ENCODE measurements at regions not wholly inside any gene's neighbourhood (a gene's known extent, or its start where the extent isn't known, plus 50 kb on each side); places are given as distances from the start of the nearest gene placed in this dataset.

DNA sequence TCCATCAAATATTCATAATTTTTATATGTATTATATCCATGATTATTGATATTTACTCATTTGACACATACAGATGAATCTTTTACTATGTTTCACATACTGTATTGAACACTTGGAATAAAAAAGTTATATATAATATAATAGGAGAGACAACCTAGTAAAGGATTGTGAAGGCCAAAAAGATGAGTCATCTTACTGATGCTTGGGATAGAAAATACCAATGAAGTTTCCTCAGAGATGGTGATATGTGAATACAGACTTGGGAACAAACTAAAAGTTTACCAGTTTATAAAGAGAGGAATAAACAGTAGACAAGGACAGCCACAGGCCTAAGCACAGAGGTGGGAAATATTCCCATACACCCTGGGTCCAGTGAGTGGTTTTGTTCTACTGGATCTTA, 743.9 kb upstream of the FLRT2 start:
- H3K27me3 ChIP-seq (ENCODE audit: control insufficient read depth, insufficient read depth, low read length), result no peaks in the 10 kb centered on the region
- no peak for DNase-seq (ENCODE audit: low read depth)
- no peaks in the 10 kb centered on the region for H3K36me3 ChIP-seq (ENCODE audit: control insufficient read depth, insufficient read depth, low read length)
- TF ChIP-seq, protein P1, sequence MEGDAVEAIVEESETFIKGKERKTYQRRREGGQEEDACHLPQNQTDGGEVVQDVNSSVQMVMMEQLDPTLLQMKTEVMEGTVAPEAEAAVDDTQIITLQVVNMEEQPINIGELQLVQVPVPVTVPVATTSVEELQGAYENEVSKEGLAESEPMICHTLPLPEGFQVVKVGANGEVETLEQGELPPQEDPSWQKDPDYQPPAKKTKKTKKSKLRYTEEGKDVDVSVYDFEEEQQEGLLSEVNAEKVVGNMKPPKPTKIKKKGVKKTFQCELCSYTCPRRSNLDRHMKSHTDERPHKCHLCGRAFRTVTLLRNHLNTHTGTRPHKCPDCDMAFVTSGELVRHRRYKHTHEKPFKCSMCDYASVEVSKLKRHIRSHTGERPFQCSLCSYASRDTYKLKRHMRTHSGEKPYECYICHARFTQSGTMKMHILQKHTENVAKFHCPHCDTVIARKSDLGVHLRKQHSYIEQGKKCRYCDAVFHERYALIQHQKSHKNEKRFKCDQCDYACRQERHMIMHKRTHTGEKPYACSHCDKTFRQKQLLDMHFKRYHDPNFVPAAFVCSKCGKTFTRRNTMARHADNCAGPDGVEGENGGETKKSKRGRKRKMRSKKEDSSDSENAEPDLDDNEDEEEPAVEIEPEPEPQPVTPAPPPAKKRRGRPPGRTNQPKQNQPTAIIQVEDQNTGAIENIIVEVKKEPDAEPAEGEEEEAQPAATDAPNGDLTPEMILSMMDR (IDR thresholded peaks at IDR 0.05; ENCODE audit: insufficient read depth, low read length, poor library complexity, severe bottlenecking), result no peak
- no peak overlapping the region for H3K4me3 ChIP-seq (ENCODE audit: low read depth, low read length)

DNA sequence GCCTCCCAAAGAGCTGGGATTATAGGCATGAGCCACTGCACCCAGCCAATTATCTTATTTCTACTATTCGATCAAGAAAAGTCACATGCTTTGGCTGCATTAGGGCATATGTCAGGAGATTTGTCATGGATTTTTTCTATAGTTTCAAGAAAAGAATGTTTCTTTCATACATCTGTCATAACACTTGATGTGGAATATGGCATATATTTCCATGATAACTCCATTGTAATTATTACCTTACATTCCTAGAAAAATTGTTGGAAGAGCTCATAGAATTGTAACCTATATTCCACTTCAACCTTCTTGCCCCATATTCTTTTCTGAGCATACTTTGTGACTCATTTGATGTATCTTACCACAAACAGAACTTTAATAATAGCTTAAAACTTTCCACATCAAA, 740.9 kb upstream of the FLRT2 start:
- TF ChIP-seq, protein P1 (IDR thresholded peaks at IDR 0.05; ENCODE audit: insufficient read depth, low read length, poor library complexity, severe bottlenecking), result no peak
- no peak for DNase-seq (ENCODE audit: low read depth)
- Histone ChIP-seq H3K36me3 (ENCODE audit: control insufficient read depth, insufficient read depth, low read length) (no peaks in the 10 kb centered on the region), H3K27me3 (ENCODE audit: control insufficient read depth, insufficient read depth, low read length) (no peaks in the 10 kb centered on the region), H3K4me3 (ENCODE audit: low read depth, low read length) (no peak overlapping the region)

DNA sequence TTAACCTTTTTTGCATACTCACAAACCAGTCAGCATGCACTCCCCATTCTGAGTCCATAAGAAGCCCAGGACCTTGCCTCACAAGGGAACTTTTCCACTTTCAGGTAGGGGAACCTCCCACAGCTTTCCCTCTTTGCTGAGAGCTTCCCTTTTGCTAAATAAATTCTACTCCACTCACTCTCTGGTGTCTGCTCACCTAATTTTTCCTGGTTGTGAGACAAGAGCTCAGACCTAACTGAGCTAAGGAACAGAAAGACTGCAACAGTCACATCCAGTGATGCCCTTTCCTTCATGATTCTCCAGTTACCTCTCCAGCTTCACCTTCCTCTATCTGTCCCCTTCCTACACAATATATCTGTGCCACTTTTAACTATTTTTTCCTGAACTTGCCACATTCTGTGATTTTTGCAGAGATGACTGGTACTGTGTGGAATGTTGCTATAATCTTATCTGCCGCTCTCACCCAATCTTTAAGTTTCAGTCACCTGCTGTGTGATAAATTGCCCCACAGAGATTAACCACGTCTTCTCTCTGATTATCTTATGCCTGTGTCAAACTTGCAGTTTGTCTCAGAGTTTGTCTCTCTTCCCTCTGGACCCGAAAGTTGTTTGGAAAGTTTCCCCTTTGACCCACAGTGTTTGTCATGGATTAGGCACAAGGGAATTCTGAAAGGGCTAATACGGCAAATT, 737.1 kb upstream of the FLRT2 start:
- Histone ChIP-seq H3K4me3 (ENCODE audit: low read depth, low read length) (no peak overlapping the region), H3K36me3 (ENCODE audit: control insufficient read depth, insufficient read depth, low read length) (no peaks in the 10 kb centered on the region), H3K27me3 (ENCODE audit: control insufficient read depth, insufficient read depth, low read length) (no peaks in the 10 kb centered on the region)
- DNase-seq (ENCODE audit: low read depth), result no peak
- TF ChIP-seq, protein P1 (IDR thresholded peaks at IDR 0.05; ENCODE audit: insufficient read depth, low read length, poor library complexity, severe bottlenecking), result no peak

DNA sequence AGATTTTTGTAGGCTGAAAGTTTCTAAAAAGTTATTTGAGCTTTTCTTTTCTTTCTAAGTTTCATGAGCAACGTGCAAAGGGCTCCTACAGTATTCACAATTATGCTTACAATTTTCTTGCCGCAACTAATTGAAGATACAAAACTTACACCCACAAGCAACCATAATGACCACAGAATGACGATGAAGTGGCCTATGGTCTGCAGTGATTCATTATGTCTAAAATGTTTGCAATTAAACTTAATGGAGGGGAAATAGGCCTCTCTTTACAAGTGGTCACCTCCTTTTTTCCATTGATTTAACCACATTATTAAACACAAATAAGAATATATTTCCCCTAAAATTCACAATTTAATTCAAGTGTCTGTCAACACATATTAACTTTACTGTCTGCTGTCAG, 732.6 kb upstream of the FLRT2 start:
- Histone ChIP-seq H3K36me3 (ENCODE audit: control insufficient read depth, insufficient read depth, low read length) (no peaks in the 10 kb centered on the region), H3K27me3 (ENCODE audit: control insufficient read depth, insufficient read depth, low read length) (no peaks in the 10 kb centered on the region), H3K4me3 (ENCODE audit: low read depth, low read length) (no peak overlapping the region)
- peak; percentile 53 for DNase-seq (ENCODE audit: low read depth)
- TF ChIP-seq, protein P1 (IDR thresholded peaks at IDR 0.05; ENCODE audit: insufficient read depth, low read length, poor library complexity, severe bottlenecking), result no peak

DNA sequence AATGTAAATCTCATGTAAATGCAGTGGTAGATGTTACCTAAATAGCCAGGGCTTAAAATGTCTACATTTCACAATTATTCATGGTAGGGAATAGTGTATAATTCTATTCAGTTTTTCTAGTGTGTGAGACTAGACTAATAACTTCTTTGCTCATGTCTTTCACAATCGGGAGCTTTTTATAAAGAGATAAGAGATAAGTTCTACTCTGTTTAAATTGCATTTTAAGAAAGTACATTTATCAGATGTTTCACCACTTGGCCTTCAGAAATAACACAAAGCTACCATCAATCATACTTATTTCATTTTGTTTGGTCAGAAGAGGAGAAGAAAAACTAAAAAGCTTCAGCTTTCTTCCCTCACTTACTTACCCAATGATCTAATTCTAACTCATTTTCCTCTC, 725.5 kb upstream of the FLRT2 start:
- no peak for DNase-seq (ENCODE audit: low read depth)
- TF ChIP-seq, protein P1 (IDR thresholded peaks at IDR 0.05; ENCODE audit: insufficient read depth, low read length, poor library complexity, severe bottlenecking), result no peak
- H3K4me3 ChIP-seq (ENCODE audit: low read depth, low read length), result no peak overlapping the region
- H3K27me3 ChIP-seq (ENCODE audit: control insufficient read depth, insufficient read depth, low read length), result no peaks in the 10 kb centered on the region
- no peaks in the 10 kb centered on the region for H3K36me3 ChIP-seq (ENCODE audit: control insufficient read depth, insufficient read depth, low read length)

DNA sequence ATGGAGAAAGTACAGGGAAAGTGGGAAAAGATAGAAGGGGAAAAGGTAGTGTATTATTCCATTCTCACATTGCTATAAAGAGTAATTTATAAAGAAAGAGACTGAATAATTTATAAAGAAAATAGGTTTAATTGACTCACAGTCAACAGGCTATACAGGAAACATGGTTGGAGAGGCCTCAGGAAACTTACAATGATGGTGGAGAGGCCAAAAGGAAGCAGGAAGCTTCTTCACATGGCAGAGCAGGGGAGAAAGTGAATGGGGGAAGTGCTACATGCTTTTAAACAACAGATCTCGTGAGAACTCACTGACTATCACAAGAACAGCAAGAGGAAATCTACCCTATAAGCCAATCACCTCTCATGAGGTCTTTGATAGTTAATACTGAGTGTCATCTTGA, 725.0 kb upstream of the FLRT2 start:
- DNase-seq (ENCODE audit: low read depth), result no peak
- no peak overlapping the region for H3K4me3 ChIP-seq (ENCODE audit: low read depth, low read length)
- no peaks in the 10 kb centered on the region for H3K27me3 ChIP-seq (ENCODE audit: control insufficient read depth, insufficient read depth, low read length)
- no peaks in the 10 kb centered on the region for H3K36me3 ChIP-seq (ENCODE audit: control insufficient read depth, insufficient read depth, low read length)
- TF ChIP-seq, protein P1 (IDR thresholded peaks at IDR 0.05; ENCODE audit: insufficient read depth, low read length, poor library complexity, severe bottlenecking), result no peak

Data from kidney epithelial cell (primary cell).